PC-3 (cell line): ENCODE measurements at regions not wholly inside any gene's neighbourhood (a gene's known extent, or its start where the extent isn't known, plus 50 kb on each side); places are given as distances from the start of the nearest gene placed in this dataset.

Source experiments
- ATAC-seq: fragments of 200-7000 bp; cut with Tn5 transposase; 2 replicates; pipeline ENCODE4 v1.9.1; 2020; ENCODE audit warnings: mild to moderate bottlenecking, moderate library complexity
- BruUV-seq: library from RNA; stranded (reverse); fragments of 400-500 nt; replicated peaks from 2 replicates; lab custom pipeline; 2021; lab: Mats Ljungman, UMichigan
- CTCF ChIA-PET: fragments of 300-600 bp; sonication (Branson Sonifier 250); formaldehyde crosslinking; loops from one replicate; lab custom pipeline; 2022; ENCODE audit warnings: antibody characterized with exemption; lab: Charles Lee
- POLR2A ChIA-PET: fragments of 300-600 bp; sonication (Branson Sonifier 250); formaldehyde crosslinking; loops from one replicate; lab custom pipeline; 2022; ENCODE audit warnings: antibody characterized with exemption; ENCODE audit not compliant: unreplicated experiment; lab: Charles Lee
- DNase-seq: peaks from one replicate; pipeline ENCODE4 v3.0.0-alpha.2; 2015
- H2AFZ ChIP-seq: fragments of 300-600 bp; sonication (generic); 2 replicates; pipeline ENCODE4 v1.6.0; 2016; ENCODE audit warnings: antibody characterized with exemption, low read length
- H3F3A ChIP-seq: fragments of 300-600 bp; sonication (generic); one replicate; pipeline ENCODE4 v1.6.0; 2017; ENCODE audit warnings: antibody characterized with exemption, low read length, control low read depth, mild to moderate bottlenecking; ENCODE audit not compliant: unreplicated experiment
- H3K27ac ChIP-seq: fragments of 300-600 bp; sonication (generic); 2 replicates; pipeline ENCODE4 v1.5.1; 2016; ENCODE audit warnings: mild to moderate bottlenecking, low read length
- H3K27me3 ChIP-seq: fragments of 300-600 bp; sonication (generic); 2 replicates; pipeline ENCODE4 v1.6.1; 2016; ENCODE audit warnings: low read length, mixed read lengths
- H3K36me3 ChIP-seq: fragments of 300-600 bp; sonication (generic); 2 replicates; pipeline ENCODE4 v1.6.1; 2016; ENCODE audit warnings: low read depth, mixed run types, low read length, mixed read lengths
- H3K4me1 ChIP-seq: fragments of 300-600 bp; sonication (generic); 2 replicates; pipeline ENCODE4 v1.5.1; 2016; ENCODE audit warnings: low read length; ENCODE audit not compliant: insufficient read depth
- H3K4me2 ChIP-seq: fragments of 300-600 bp; sonication (generic); 2 replicates; pipeline ENCODE4 v1.6.0; 2016; ENCODE audit warnings: low read length
- H3K4me3 ChIP-seq: fragments of 300-600 bp; sonication (generic); 2 replicates; pipeline ENCODE4 v1.5.1; 2016; ENCODE audit warnings: mild to moderate bottlenecking, low read length, mixed read lengths
- H3K79me2 ChIP-seq: fragments of 300-600 bp; sonication (generic); 2 replicates; pipeline ENCODE4 v1.6.1; 2017; ENCODE audit warnings: low read length, mixed read lengths
- H3K9ac ChIP-seq: fragments of 300-600 bp; sonication (generic); 2 replicates; pipeline ENCODE4 v1.6.0; 2016; ENCODE audit warnings: mild to moderate bottlenecking, low read length
- H3K9me2 ChIP-seq: fragments of 300-600 bp; sonication (generic); replicated peaks from 2 replicates; pipeline ENCODE4 v1.6.1; 2016; ENCODE audit warnings: mixed run types, low read length, mixed read lengths
- H3K9me3 ChIP-seq: fragments of 300-600 bp; sonication (generic); 2 replicates; pipeline ENCODE4 v1.6.1; 2016; ENCODE audit warnings: low read length, mixed read lengths
- H4K20me1 ChIP-seq: fragments of 300-600 bp; sonication (generic); 2 replicates; pipeline ENCODE4 v1.6.1; 2016; ENCODE audit warnings: low read length, mixed read lengths
- EZH2 ChIP-seq: fragments of 300-600 bp; sonication (generic); IDR thresholded peaks from one replicate; pipeline ENCODE4 v1.6.1; 2017; ENCODE audit warnings: antibody characterized with exemption, mild to moderate bottlenecking, low read length; ENCODE audit not compliant: unreplicated experiment
- EZH2phosphoT487 ChIP-seq: fragments of 300-600 bp; sonication (generic); IDR thresholded peaks from 2 replicates; pipeline ENCODE4 v1.6.1; 2018; ENCODE audit warnings: mild to moderate bottlenecking, antibody characterized with exemption, low read length, borderline replicate concordance
- intact Hi-C: fragments of 100-400 bp; cut with micrococcal nuclease; formaldehyde crosslinking; loops from 2 replicates; pipeline ENCODE4 v1.9.0; 2023
- TF ChIP-seq, protein P1 (sequence below): fragments of 300-600 bp; sonication (generic); conservative IDR thresholded peaks from 2 replicates; pipeline ENCODE4 v1.5.1; 2017; ENCODE audit warnings: antibody characterized with exemption, low read depth, mild to moderate bottlenecking, low read length

- CTCF ChIA-PET, result no interaction called here
- DNase-seq, result no peak
- Histone ChIP-seq H3K9ac (no peak overlapping the region), H3K9me2 (no peaks in the 10 kb centered on the region), H3K4me1 (no peaks in the 10 kb centered on the region), H3K4me3 (no peak overlapping the region), H3F3A (no peaks in the 10 kb centered on the region), H3K9me3 (no peaks in the 10 kb centered on the region), H3K27ac (no peak overlapping the region), H3K4me2 (no peak overlapping the region), H2AFZ (no peak overlapping the region), H3K36me3 (no peaks in the 10 kb centered on the region), H3K27me3 (peaks cover 60% of the 10 kb centered on the region), H3K79me2 (no peaks in the 10 kb centered on the region), H4K20me1 (no peaks in the 10 kb centered on the region)
- TF ChIP-seq, protein P1, sequence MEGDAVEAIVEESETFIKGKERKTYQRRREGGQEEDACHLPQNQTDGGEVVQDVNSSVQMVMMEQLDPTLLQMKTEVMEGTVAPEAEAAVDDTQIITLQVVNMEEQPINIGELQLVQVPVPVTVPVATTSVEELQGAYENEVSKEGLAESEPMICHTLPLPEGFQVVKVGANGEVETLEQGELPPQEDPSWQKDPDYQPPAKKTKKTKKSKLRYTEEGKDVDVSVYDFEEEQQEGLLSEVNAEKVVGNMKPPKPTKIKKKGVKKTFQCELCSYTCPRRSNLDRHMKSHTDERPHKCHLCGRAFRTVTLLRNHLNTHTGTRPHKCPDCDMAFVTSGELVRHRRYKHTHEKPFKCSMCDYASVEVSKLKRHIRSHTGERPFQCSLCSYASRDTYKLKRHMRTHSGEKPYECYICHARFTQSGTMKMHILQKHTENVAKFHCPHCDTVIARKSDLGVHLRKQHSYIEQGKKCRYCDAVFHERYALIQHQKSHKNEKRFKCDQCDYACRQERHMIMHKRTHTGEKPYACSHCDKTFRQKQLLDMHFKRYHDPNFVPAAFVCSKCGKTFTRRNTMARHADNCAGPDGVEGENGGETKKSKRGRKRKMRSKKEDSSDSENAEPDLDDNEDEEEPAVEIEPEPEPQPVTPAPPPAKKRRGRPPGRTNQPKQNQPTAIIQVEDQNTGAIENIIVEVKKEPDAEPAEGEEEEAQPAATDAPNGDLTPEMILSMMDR, result no peak
- TF ChIP-seq EZH2phosphoT487 (no peak), EZH2 (no peak)
- POLR2A ChIA-PET, result no interaction called here
- intact Hi-C loops, result no loop called here
- no TSS peak for BruUV-seq
- no peak for ATAC-seq
Measured at GRCh38 chr18:78816916-78817315, 162.7 kb upstream of the SALL3 start.

GRCh38 chr18:78818495-78818894 is 161.1 kb upstream of the SALL3 start:
- CTCF ChIA-PET, result no interaction called here
- Histone ChIP-seq H3K27ac (no peak overlapping the region), H3K36me3 (no peaks in the 10 kb centered on the region), H3K27me3 (peaks cover 59% of the 10 kb centered on the region), H3K79me2 (no peaks in the 10 kb centered on the region), H3K9ac (no peak overlapping the region), H3K4me1 (no peaks in the 10 kb centered on the region), H3K9me2 (no peaks in the 10 kb centered on the region), H3K4me3 (no peak overlapping the region), H3K4me2 (no peak overlapping the region), H3K9me3 (no peaks in the 10 kb centered on the region), H4K20me1 (no peaks in the 10 kb centered on the region), H2AFZ (no peak overlapping the region), H3F3A (no peaks in the 10 kb centered on the region)
- POLR2A ChIA-PET, result no interaction called here
- TF ChIP-seq EZH2phosphoT487 (no peak), EZH2 (no peak)
- TF ChIP-seq, protein P1, result no peak
- no peak for DNase-seq
- BruUV-seq, result no TSS peak
- no peak for ATAC-seq
- intact Hi-C loops, result no loop called here

- DNase-seq, result no peak
- Histone ChIP-seq H3K27ac (no peak overlapping the region), H3K36me3 (no peaks in the 10 kb centered on the region), H3K9me3 (no peaks in the 10 kb centered on the region), H2AFZ (no peak overlapping the region), H3K4me3 (no peak overlapping the region), H4K20me1 (no peaks in the 10 kb centered on the region), H3K4me2 (no peak overlapping the region), H3K79me2 (no peaks in the 10 kb centered on the region), H3K27me3 (peaks cover 58% of the 10 kb centered on the region), H3K4me1 (no peaks in the 10 kb centered on the region), H3K9ac (no peak overlapping the region), H3K9me2 (no peaks in the 10 kb centered on the region), H3F3A (no peaks in the 10 kb centered on the region)
- TF ChIP-seq EZH2 (no peak), EZH2phosphoT487 (no peak)
- TF ChIP-seq, protein P1, result no peak
- no TSS peak for BruUV-seq
- intact Hi-C loops, result no loop called here
- ChIA-PET CTCF (no interaction called here), POLR2A (no interaction called here)
- no peak for ATAC-seq
Measured at GRCh38 chr18:78818961-78819360, 160.7 kb upstream of the SALL3 start.
